ENCODE measurements at regions not wholly inside any gene's neighbourhood (a gene's known extent, or its start where the extent isn't known, plus 50 kb on each side); places are given as distances from the start of the nearest gene placed in this dataset.

DNA sequence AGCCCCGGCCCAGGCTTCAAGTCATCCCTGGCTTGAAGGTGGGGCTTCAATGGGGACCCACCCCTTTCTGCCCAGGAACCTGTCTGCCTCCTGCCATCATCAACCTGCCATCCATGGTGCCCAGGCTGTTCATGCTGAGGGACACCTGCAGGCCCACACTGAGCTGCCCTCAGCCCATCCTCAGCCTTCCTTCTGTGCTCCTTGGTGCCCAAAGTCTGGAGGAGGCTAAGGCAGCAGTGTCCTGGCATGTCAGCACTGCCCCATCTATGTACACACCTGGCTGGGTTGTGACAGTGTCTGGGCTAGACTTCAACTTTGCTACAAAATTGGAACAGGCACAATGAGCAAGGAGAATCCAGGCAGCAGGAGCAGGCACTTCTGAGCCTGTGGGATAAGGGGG, 745.3 kb upstream of the EPHA6 start:
- no peak for TF ChIP-seq Cebpa-rat (IDR thresholded peaks at IDR 0.05)
- H3K4me1 ChIP-seq, result no peaks in the 10 kb centered on the region

DNA sequence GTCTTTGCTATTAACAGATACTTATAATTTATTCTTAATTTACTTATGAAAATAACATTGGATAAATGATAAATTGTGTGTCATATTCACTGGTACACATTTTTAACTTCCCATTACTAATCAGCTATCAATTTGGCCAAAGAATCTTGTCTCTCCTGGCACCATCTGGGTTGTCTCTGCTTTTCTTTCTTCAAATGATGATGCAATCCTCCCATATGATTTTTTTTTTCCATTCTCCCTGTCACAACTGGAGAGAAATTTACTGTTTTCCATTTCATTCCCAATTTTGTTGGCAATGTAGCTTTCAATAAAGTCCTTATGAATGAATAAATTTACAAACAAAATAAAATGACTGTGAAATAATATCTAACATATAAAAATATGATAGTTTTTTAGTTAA, 743.7 kb upstream of the EPHA6 start:
- Histone ChIP-seq H3K36me3 (no peaks in the 10 kb centered on the region), H3K27me3 (no peaks in the 10 kb centered on the region), H4K20me1 (no peaks in the 10 kb centered on the region), H3K4me1 (no peaks in the 10 kb centered on the region), H3K4me2 (no peak overlapping the region), H3K4me3 (no peak overlapping the region), H3K9ac (no peak overlapping the region), H3K27ac (no peak overlapping the region), H3K9me3 (replicated peaks in 1 of 11) (peaks cover 16 to 22% (median 18%) of the 10 kb centered on the region in 11 experiments)
- TF ChIP-seq Cebpa-rat (IDR thresholded peaks at IDR 0.05), result peak in 1 of 11 experiments; percentile 16; a peak in 1 of 22 replicates

More for the DNA sequence above, 745.3 kb upstream of the EPHA6 start:
- no peak overlapping the region for H3K4me3 ChIP-seq
- peaks cover 16 to 22% (median 18%) of the 10 kb centered on the region in 11 experiments for H3K9me3 ChIP-seq (replicated peaks in 1 of 11)
- H3K9ac ChIP-seq, result no peak overlapping the region
- no peaks in the 10 kb centered on the region for H3K36me3 ChIP-seq
- H3K27me3 ChIP-seq, result no peaks in the 10 kb centered on the region
- no peak overlapping the region for H3K4me2 ChIP-seq
- H4K20me1 ChIP-seq, result no peaks in the 10 kb centered on the region
- no peak overlapping the region for H3K27ac ChIP-seq

DNA sequence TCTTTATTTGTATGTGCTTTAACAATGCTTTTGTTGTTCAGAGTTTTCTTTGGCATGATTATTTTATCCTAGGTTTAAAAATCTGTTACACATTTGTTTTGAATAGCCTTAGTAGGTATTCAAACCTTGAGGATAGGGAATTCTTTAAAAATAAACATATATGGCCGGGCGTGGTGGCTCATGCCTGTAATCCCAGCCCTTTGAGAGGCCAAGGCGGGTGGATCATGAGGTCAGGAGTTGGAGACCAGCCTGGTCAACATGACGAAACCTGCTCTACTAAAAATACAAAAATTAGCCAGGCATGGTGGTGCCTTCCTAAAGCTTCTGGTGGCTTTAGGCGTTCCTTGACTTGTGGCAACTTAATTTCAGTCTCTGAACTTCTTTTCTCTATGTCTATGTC, 743.3 kb upstream of the EPHA6 start:
- no peak overlapping the region for H3K9ac ChIP-seq
- no peak overlapping the region for H3K4me2 ChIP-seq
- peaks cover 16 to 22% (median 18%) of the 10 kb centered on the region in 11 experiments for H3K9me3 ChIP-seq (replicated peaks in 1 of 11)
- H3K36me3 ChIP-seq, result no peaks in the 10 kb centered on the region
- H3K27ac ChIP-seq, result no peak overlapping the region
- H3K27me3 ChIP-seq, result no peaks in the 10 kb centered on the region
- no peak overlapping the region for H3K4me3 ChIP-seq
- H3K4me1 ChIP-seq, result no peaks in the 10 kb centered on the region
- no peaks in the 10 kb centered on the region for H4K20me1 ChIP-seq
- TF ChIP-seq Cebpa-rat (IDR thresholded peaks at IDR 0.05), result no peak

DNA sequence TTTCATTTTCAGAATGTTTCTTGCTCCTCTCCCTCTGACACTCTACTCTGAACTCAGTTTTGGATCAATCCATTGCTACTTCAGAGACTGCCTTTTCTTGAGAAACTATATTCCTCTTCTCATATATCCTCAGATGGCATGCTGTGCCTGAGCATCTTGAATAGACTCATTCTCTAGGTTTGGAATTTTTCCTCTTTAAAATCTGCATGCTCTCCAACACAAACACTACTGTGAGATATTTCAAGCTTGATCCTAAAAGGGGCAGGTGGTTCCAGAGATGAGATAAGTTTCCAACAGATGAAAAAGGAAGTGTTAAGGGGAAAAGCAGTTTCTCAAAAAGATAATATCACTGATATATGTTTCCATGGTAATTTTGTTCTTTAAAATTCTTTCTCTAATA, 742.2 kb upstream of the EPHA6 start:
- Histone ChIP-seq H3K36me3 (no peaks in the 10 kb centered on the region), H3K4me2 (no peak overlapping the region), H3K4me1 (no peaks in the 10 kb centered on the region), H3K27me3 (no peaks in the 10 kb centered on the region), H3K9ac (no peak overlapping the region), H4K20me1 (no peaks in the 10 kb centered on the region), H3K27ac (no peak overlapping the region), H3K4me3 (no peak overlapping the region), H3K9me3 (replicated peaks in 1 of 11) (peaks cover 16 to 22% (median 18%) of the 10 kb centered on the region in 11 experiments)
- no peak for TF ChIP-seq Cebpa-rat (IDR thresholded peaks at IDR 0.05)

DNA sequence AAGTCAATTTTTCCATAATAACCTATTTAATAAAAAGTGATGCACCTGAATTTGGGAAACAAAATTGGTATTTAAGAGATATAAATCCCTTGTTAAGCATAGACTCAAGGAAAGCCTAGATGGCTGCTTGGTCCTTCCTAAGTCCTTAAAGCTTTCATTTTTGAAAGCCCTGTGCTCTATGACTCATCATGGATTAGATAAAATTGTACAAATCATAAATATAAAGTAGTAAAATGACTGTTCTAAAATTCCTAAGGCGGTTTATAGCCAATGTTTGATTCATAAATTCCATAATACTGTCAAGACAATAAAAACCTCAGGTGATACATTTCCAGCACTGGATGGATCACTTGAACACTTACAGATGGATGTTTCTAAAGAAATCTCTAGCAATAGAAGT, 730.8 kb upstream of the EPHA6 start:
- H3K9me3 ChIP-seq (replicated peaks in 1 of 11), result no peaks in the 10 kb centered on the region
- TF ChIP-seq Cebpa-rat (IDR thresholded peaks at IDR 0.05), result no peak
- H3K27me3 ChIP-seq, result no peaks in the 10 kb centered on the region
- no peaks in the 10 kb centered on the region for H3K36me3 ChIP-seq
- no peak overlapping the region for H3K27ac ChIP-seq
- H4K20me1 ChIP-seq, result no peaks in the 10 kb centered on the region
- no peak overlapping the region for H3K9ac ChIP-seq
- no peak overlapping the region for H3K4me2 ChIP-seq
- H3K4me3 ChIP-seq, result no peak overlapping the region
- no peaks in the 10 kb centered on the region for H3K4me1 ChIP-seq

DNA sequence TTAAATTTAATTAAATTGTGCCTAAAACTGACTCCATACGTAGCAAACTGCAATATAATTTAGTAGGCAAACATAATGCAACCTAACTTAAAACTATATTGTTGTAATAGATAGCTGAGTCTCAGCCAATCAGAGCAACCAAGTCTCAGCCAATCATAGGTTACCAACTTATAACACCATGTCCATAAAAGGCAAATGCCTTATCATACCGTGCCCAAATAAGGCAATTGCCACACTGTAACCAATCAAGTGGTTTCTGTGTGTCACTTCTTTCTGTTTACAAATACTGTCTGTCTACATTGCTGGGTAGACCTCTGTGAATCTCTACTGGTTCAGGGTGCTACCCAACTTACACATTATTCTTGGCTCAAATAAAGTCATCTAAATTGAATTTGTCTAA, 728.4 kb upstream of the EPHA6 start:
- H4K20me1 ChIP-seq, result no peaks in the 10 kb centered on the region
- no peak overlapping the region for H3K9ac ChIP-seq
- no peak overlapping the region for H3K4me3 ChIP-seq
- H3K27me3 ChIP-seq, result no peaks in the 10 kb centered on the region
- H3K4me1 ChIP-seq, result no peaks in the 10 kb centered on the region
- H3K36me3 ChIP-seq, result no peaks in the 10 kb centered on the region
- H3K9me3 ChIP-seq (replicated peaks in 1 of 11), result no peaks in the 10 kb centered on the region
- no peak for TF ChIP-seq Cebpa-rat (IDR thresholded peaks at IDR 0.05)
- H3K4me2 ChIP-seq, result no peak overlapping the region
- no peak overlapping the region for H3K27ac ChIP-seq

DNA sequence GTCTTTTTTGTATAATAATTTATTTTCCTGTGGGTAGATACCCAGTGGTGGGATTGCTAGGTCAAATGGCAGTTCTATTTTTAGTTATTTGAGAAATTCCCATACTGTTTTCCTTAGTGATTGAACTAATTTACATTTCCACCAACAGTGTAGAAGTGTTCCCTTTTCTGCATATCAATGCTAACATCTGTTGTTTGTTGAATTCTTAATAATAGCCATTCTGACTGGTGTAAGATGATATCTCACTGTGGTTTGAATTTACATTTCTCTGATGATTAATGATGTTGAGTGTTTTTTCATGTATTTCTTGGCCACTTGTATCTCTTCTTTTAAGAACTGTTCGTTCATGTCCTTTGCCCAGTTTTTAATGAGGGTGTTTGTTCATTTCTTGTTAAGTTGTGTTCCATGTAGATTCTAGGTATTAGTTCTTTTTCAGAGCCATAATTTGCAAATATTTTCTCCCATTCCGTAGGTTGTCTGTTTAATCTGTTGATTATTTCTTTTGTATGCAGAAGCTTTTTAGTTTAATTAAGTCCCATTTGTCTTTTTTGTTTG, 713.3 kb upstream of the EPHA6 start:
- H3K4me2 ChIP-seq, result no peak overlapping the region
- no peak overlapping the region for H3K4me3 ChIP-seq
- H3K9me3 ChIP-seq (replicated peaks in 1 of 11), result no peaks in the 10 kb centered on the region
- H3K9ac ChIP-seq, result no peak overlapping the region
- H4K20me1 ChIP-seq, result no peaks in the 10 kb centered on the region
- no peaks in the 10 kb centered on the region for H3K36me3 ChIP-seq
- H3K4me1 ChIP-seq, result no peaks in the 10 kb centered on the region
- no peak overlapping the region for H3K27ac ChIP-seq
- H3K27me3 ChIP-seq, result no peaks in the 10 kb centered on the region
- no peak for TF ChIP-seq Cebpa-rat (IDR thresholded peaks at IDR 0.05)

DNA sequence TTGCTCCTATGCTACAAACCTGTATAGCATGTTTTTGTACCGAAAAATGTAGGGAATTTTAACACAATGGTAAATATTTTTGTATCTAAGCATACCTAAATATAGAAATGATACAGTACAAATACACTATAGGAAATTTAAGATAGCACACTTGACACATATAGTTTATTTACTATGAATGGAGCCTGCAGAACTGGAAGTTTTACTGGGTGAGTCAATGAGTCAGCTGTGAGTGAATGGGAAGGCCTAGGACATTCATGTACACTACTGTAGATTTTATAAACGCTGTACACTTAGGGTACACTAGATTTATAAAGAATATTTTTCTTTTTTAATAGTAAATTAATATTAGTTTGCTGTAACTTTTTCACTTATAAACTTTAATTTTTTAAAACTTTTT, 707.7 kb upstream of the EPHA6 start:
- Histone ChIP-seq H3K4me3 (no peak overlapping the region), H3K27me3 (no peaks in the 10 kb centered on the region), H3K9me3 (replicated peaks in 1 of 11) (no peaks in the 10 kb centered on the region), H3K4me1 (no peaks in the 10 kb centered on the region), H3K27ac (no peak overlapping the region), H3K9ac (no peak overlapping the region), H4K20me1 (no peaks in the 10 kb centered on the region), H3K4me2 (no peak overlapping the region), H3K36me3 (no peaks in the 10 kb centered on the region)
- TF ChIP-seq Cebpa-rat (IDR thresholded peaks at IDR 0.05), result no peak
